Activated T-cell treated with anti-CD3 and anti-CD28 coated beads, Interleukin-2, amount 50 U/mL, for 24 hours (primary cell): ENCODE measurements at regions not wholly inside any gene's neighbourhood (a gene's known extent, or its start where the extent isn't known, plus 50 kb on each side); places are given as distances from the start of the nearest gene placed in this dataset.

Experiments
- DNase-seq: peaks from one replicate; pipeline ENCODE4 v3.0.0-alpha.2; 2020
- H3K27ac Mint-ChIP-seq: 2 replicates; pipeline ENCODE4 v1.8.0; 2020; ENCODE audit warnings: mild to moderate bottlenecking, mixed read lengths
- H3K27me3 Mint-ChIP-seq: 2 replicates; pipeline ENCODE4 v1.8.0; 2020; ENCODE audit warnings: mixed read lengths
- H3K36me3 Mint-ChIP-seq: 2 replicates; pipeline ENCODE4 v1.8.0; 2020; ENCODE audit warnings: low read depth, mixed read lengths
- H3K4me1 Mint-ChIP-seq: 2 replicates; pipeline ENCODE4 v1.8.0; 2020; ENCODE audit warnings: low read depth, mixed read lengths
- H3K4me3 Mint-ChIP-seq: 2 replicates; pipeline ENCODE4 v1.8.0; 2020; ENCODE audit warnings: mild to moderate bottlenecking, moderate library complexity, mixed read lengths
- H3K9me3 Mint-ChIP-seq: 2 replicates; pipeline ENCODE4 v1.8.0; 2020; ENCODE audit warnings: mixed read lengths

- no peak overlapping the region for H3K27ac Mint-ChIP-seq
- no peaks in the 10 kb centered on the region for H3K9me3 Mint-ChIP-seq
- H3K4me1 Mint-ChIP-seq, result no peaks in the 10 kb centered on the region
- no peak overlapping the region for H3K4me3 Mint-ChIP-seq
- no peaks in the 10 kb centered on the region for H3K36me3 Mint-ChIP-seq
- DNase-seq, result no peak
- peaks cover 56% of the 10 kb centered on the region for H3K27me3 Mint-ChIP-seq
Observed at GRCh38 chr13:111895896-111896821, 170.8 kb upstream of the SOX1 start.

GRCh38 chr13:111897178-111897845 lies 169.6 kb upstream of the SOX1 start:
- Mint-ChIP-seq H3K4me3 (no peak overlapping the region), H3K27me3 (peaks cover 48% of the 10 kb centered on the region), H3K9me3 (no peaks in the 10 kb centered on the region), H3K36me3 (no peaks in the 10 kb centered on the region), H3K4me1 (no peaks in the 10 kb centered on the region), H3K27ac (no peak overlapping the region)
- DNase-seq, result no peak

- DNase-seq, result no peak
- Mint-ChIP-seq H3K4me3 (no peak overlapping the region), H3K27me3 (peaks cover 43% of the 10 kb centered on the region), H3K9me3 (no peaks in the 10 kb centered on the region), H3K27ac (no peak overlapping the region), H3K36me3 (no peaks in the 10 kb centered on the region), H3K4me1 (no peaks in the 10 kb centered on the region)
Observed at GRCh38 chr13:111897846-111898215, 169.1 kb upstream of the SOX1 start.

GRCh38 chr13:111898956-111899713 lies 167.8 kb upstream of the SOX1 start:
- H3K9me3 Mint-ChIP-seq, result no peaks in the 10 kb centered on the region
- DNase-seq, result no peak
- no peak overlapping the region for H3K27ac Mint-ChIP-seq
- H3K27me3 Mint-ChIP-seq, result peaks cover 30% of the 10 kb centered on the region
- H3K4me1 Mint-ChIP-seq, result no peaks in the 10 kb centered on the region
- no peaks in the 10 kb centered on the region for H3K36me3 Mint-ChIP-seq
- no peak overlapping the region for H3K4me3 Mint-ChIP-seq

GRCh38 chr13:111899714-111900389 lies 167.1 kb upstream of the SOX1 start:
- Mint-ChIP-seq H3K36me3 (no peaks in the 10 kb centered on the region), H3K4me1 (no peaks in the 10 kb centered on the region), H3K27ac (no peak overlapping the region), H3K4me3 (no peak overlapping the region), H3K27me3 (peaks cover 23% of the 10 kb centered on the region), H3K9me3 (no peaks in the 10 kb centered on the region)
- DNase-seq, result no peak

- peaks cover 20% of the 10 kb centered on the region for H3K27me3 Mint-ChIP-seq
- no peaks in the 10 kb centered on the region for H3K36me3 Mint-ChIP-seq
- no peak overlapping the region for H3K27ac Mint-ChIP-seq
- no peak for DNase-seq
- H3K4me3 Mint-ChIP-seq, result no peak overlapping the region
- no peaks in the 10 kb centered on the region for H3K4me1 Mint-ChIP-seq
- H3K9me3 Mint-ChIP-seq, result peaks cover 1% of the 10 kb centered on the region
Observed at GRCh38 chr13:111900390-111901131, 166.4 kb upstream of the SOX1 start.

GRCh38 chr13:111901267-111901915 lies 165.6 kb upstream of the SOX1 start:
- H3K4me3 Mint-ChIP-seq, result no peak overlapping the region
- H3K9me3 Mint-ChIP-seq, result peaks cover 2% of the 10 kb centered on the region
- H3K4me1 Mint-ChIP-seq, result no peaks in the 10 kb centered on the region

GRCh38 chr13:111902726-111903125 lies 164.2 kb upstream of the SOX1 start:
- DNase-seq, result no peak
- no peak overlapping the region for H3K4me3 Mint-ChIP-seq
- H3K27me3 Mint-ChIP-seq, result peaks cover 2% of the 10 kb centered on the region
- no peaks in the 10 kb centered on the region for H3K4me1 Mint-ChIP-seq
- H3K27ac Mint-ChIP-seq, result no peak overlapping the region
- no peaks in the 10 kb centered on the region for H3K36me3 Mint-ChIP-seq
- H3K9me3 Mint-ChIP-seq, result peaks cover 2% of the 10 kb centered on the region

More at GRCh38 chr13:111901267-111901915, 165.6 kb upstream of the SOX1 start:
- peaks cover 14% of the 10 kb centered on the region for H3K27me3 Mint-ChIP-seq
- H3K27ac Mint-ChIP-seq, result no peak overlapping the region
- H3K36me3 Mint-ChIP-seq, result no peaks in the 10 kb centered on the region
- no peak for DNase-seq

- DNase-seq, result no peak
Observed at GRCh38 chr13:111903143-111903542, 163.8 kb upstream of the SOX1 start.

GRCh38 chr13:111904166-111904565 lies 162.8 kb upstream of the SOX1 start:
- H3K36me3 Mint-ChIP-seq, result no peaks in the 10 kb centered on the region
- H3K27ac Mint-ChIP-seq, result no peak overlapping the region
- H3K4me3 Mint-ChIP-seq, result no peak overlapping the region
- H3K4me1 Mint-ChIP-seq, result no peaks in the 10 kb centered on the region
- H3K9me3 Mint-ChIP-seq, result peaks cover 2% of the 10 kb centered on the region
- no peak for DNase-seq
- H3K27me3 Mint-ChIP-seq, result no peaks in the 10 kb centered on the region

More at GRCh38 chr13:111903143-111903542, 163.8 kb upstream of the SOX1 start:
- H3K4me1 Mint-ChIP-seq, result no peaks in the 10 kb centered on the region
- H3K9me3 Mint-ChIP-seq, result peaks cover 2% of the 10 kb centered on the region
- H3K4me3 Mint-ChIP-seq, result no peak overlapping the region
- no peaks in the 10 kb centered on the region for H3K27me3 Mint-ChIP-seq
- H3K36me3 Mint-ChIP-seq, result no peaks in the 10 kb centered on the region
- H3K27ac Mint-ChIP-seq, result no peak overlapping the region

GRCh38 chr13:111904701-111905608 lies 162.0 kb upstream of the SOX1 start:
- Mint-ChIP-seq H3K4me1 (no peaks in the 10 kb centered on the region), H3K4me3 (no peak overlapping the region), H3K9me3 (peaks cover 2% of the 10 kb centered on the region), H3K27me3 (no peaks in the 10 kb centered on the region), H3K36me3 (no peaks in the 10 kb centered on the region), H3K27ac (no peak overlapping the region)
- no peak for DNase-seq

GRCh38 chr13:111905609-111905945 lies 161.4 kb upstream of the SOX1 start:
- DNase-seq, result no peak
- no peaks in the 10 kb centered on the region for H3K36me3 Mint-ChIP-seq

GRCh38 chr13:111906306-111906705 lies 160.6 kb upstream of the SOX1 start:
- Mint-ChIP-seq H3K4me3 (no peak overlapping the region), H3K9me3 (peaks cover 2% of the 10 kb centered on the region), H3K36me3 (no peaks in the 10 kb centered on the region), H3K27ac (no peak overlapping the region), H3K4me1 (no peaks in the 10 kb centered on the region), H3K27me3 (no peaks in the 10 kb centered on the region)
- no peak for DNase-seq

More at GRCh38 chr13:111905609-111905945, 161.4 kb upstream of the SOX1 start:
- no peaks in the 10 kb centered on the region for H3K27me3 Mint-ChIP-seq
- H3K4me3 Mint-ChIP-seq, result no peak overlapping the region
- H3K27ac Mint-ChIP-seq, result no peak overlapping the region
- H3K9me3 Mint-ChIP-seq, result peaks cover 2% of the 10 kb centered on the region
- H3K4me1 Mint-ChIP-seq, result no peaks in the 10 kb centered on the region
